Natural killer cell (primary cell): ENCODE measurements at regions not wholly inside any gene's neighbourhood (a gene's known extent, or its start where the extent isn't known, plus 50 kb on each side); places are given as distances from the start of the nearest gene placed in this dataset.

Experiments
- ATAC-seq, 3 donors: fragments of 150-1000 bp in 2 of 3; fragments of 200-7000 bp in 1 of 3; cut with Tn5 transposase; 1 replicate in 1 of 3; 2 replicates in 2 of 3; pipeline ENCODE4 v1.10.0; 2021; ENCODE audit warnings: mild to moderate bottlenecking in 2 of 3, moderate library complexity in 2 of 3
- DNase-seq, 2 donors: peaks; one replicate each; pipeline versions ENCODE4 v3.0.0 to v3.0.0-alpha.2; 2013 to 2021; ENCODE audit warnings: mixed read lengths in 1 of 2
- H3K27ac ChIP-seq: one replicate; pipeline ENCODE4 v1.5.1; 2013; ENCODE audit warnings: mild to moderate bottlenecking, low read length
- H3K27me3 ChIP-seq: one replicate; pipeline ENCODE4 v1.6.1; 2013; ENCODE audit warnings: low read length; ENCODE audit not compliant: control insufficient read depth, insufficient read depth
- H3K36me3 ChIP-seq: one replicate; pipeline ENCODE4 v1.6.1; 2013; ENCODE audit warnings: low read length; ENCODE audit not compliant: control insufficient read depth, insufficient read depth
- H3K4me1 ChIP-seq: one replicate; pipeline ENCODE4 v1.6.1; 2013; ENCODE audit warnings: low read length; ENCODE audit not compliant: control insufficient read depth, insufficient read depth
- H3K4me3 ChIP-seq: one replicate; pipeline ENCODE4 v1.5.1; 2013; ENCODE audit warnings: low read length
- H3K9me3 ChIP-seq: one replicate; pipeline ENCODE4 v1.6.1; 2013; ENCODE audit warnings: low read length; ENCODE audit not compliant: control insufficient read depth, insufficient read depth
- H3K27ac Mint-ChIP-seq, 2 donors: one replicate each; pipeline ENCODE4 v1.8.0; 2022; ENCODE audit warnings: mild to moderate bottlenecking in 2 of 2, mixed read lengths in 2 of 2, moderate library complexity in 1 of 2
- H3K27me3 Mint-ChIP-seq, 2 donors: one replicate each; pipeline ENCODE4 v1.8.0; 2022; ENCODE audit warnings: low read depth in 2 of 2, mixed read lengths in 2 of 2
- H3K36me3 Mint-ChIP-seq: one replicate; pipeline ENCODE4 v1.8.0; 2022; ENCODE audit warnings: mixed read lengths
- H3K4me1 Mint-ChIP-seq, 2 donors: one replicate each; pipeline ENCODE4 v1.8.0; 2022; ENCODE audit warnings: mixed read lengths in 2 of 2
- H3K4me3 Mint-ChIP-seq: one replicate; pipeline ENCODE4 v1.8.0; 2022; ENCODE audit warnings: mild to moderate bottlenecking, moderate library complexity, mixed read lengths
- H3K9me3 Mint-ChIP-seq, 2 donors: one replicate each; pipeline ENCODE4 v1.8.0; 2022; ENCODE audit warnings: mixed read lengths in 2 of 2
- CTCF ChIP-seq: fragments of 200-600 bp; IDR thresholded peaks from one replicate; pipeline ENCODE4 v1.8.0; 2022; ENCODE audit warnings: antibody characterized with exemption
- WGBS: methylation state at CpG from one replicate; pipeline ENCODE4 v1.1.7; 2013; ENCODE audit warnings: missing lambda C conversion rate; ENCODE audit not compliant: insufficient coverage; 5-methylcytosine and 5-hydroxymethylcytosine counted together
- intact Hi-C: fragments of 100-400 bp; cut with micrococcal nuclease; formaldehyde crosslinking; loops from one replicate; pipeline ENCODE4 v1.14.2; 2022

- Histone ChIP-seq H3K27ac (no peak overlapping the region), H3K36me3 (no peaks in the 10 kb centered on the region), H3K9me3 (no peaks in the 10 kb centered on the region), H3K27me3 (no peaks in the 10 kb centered on the region), H3K4me1 (no peaks in the 10 kb centered on the region), H3K4me3 (no peak overlapping the region)
- ATAC-seq (no peak), DNase-seq (no peak)
- Mint-ChIP-seq H3K36me3 (no peaks in the 10 kb centered on the region), H3K4me3 (no peak overlapping the region), H3K9me3 (peaks cover 3% of the 10 kb centered on the region in 2 donors), H3K27ac (no peak overlapping the region), H3K4me1 (no peaks in the 10 kb centered on the region), H3K27me3 (no peaks in the 10 kb centered on the region)
- intact Hi-C loops = no loop called here
- TF ChIP-seq CTCF = no peak
- WGBS = 73% methylated on average over 1 of the region's 3 CpGs
Observed at GRCh38 chr2:150847578-150847977, 360.1 kb upstream of the RND3 start.

- WGBS = 83% methylated on average over 1 of the region's 1 CpG
- ATAC-seq = no peak
- Histone ChIP-seq H3K4me3 (no peak overlapping the region), H3K9me3 (no peaks in the 10 kb centered on the region), H3K36me3 (no peaks in the 10 kb centered on the region), H3K4me1 (no peaks in the 10 kb centered on the region), H3K27me3 (no peaks in the 10 kb centered on the region), H3K27ac (no peak overlapping the region)
- Mint-ChIP-seq H3K36me3 (no peaks in the 10 kb centered on the region), H3K9me3 (peaks cover 3% of the 10 kb centered on the region in 2 donors), H3K27me3 (no peaks in the 10 kb centered on the region), H3K4me1 (no peaks in the 10 kb centered on the region), H3K4me3 (no peak overlapping the region), H3K27ac (no peak overlapping the region)
- no peak for TF ChIP-seq CTCF
- no peak for DNase-seq
- intact Hi-C loops = no loop called here
Observed at GRCh38 chr2:150846691-150847090, 359.2 kb upstream of the RND3 start.

- no peaks in the 10 kb centered on the region for H3K36me3 Mint-ChIP-seq
- intact Hi-C loops = no loop called here
- no peaks in the 10 kb centered on the region for H3K4me1 Mint-ChIP-seq
- ATAC-seq (no peak), DNase-seq (no peak)
- Histone ChIP-seq H3K9me3 (peaks cover 3% of the 10 kb centered on the region), H3K4me1 (no peaks in the 10 kb centered on the region), H3K27me3 (no peaks in the 10 kb centered on the region), H3K36me3 (no peaks in the 10 kb centered on the region), H3K4me3 (no peak overlapping the region), H3K27ac (no peak overlapping the region)
- no peak for TF ChIP-seq CTCF
- 68% methylated on average over 2 of the region's 2 CpGs for WGBS
- no peak overlapping the region for H3K27ac Mint-ChIP-seq
- no peaks in the 10 kb centered on the region for H3K27me3 Mint-ChIP-seq
- no peak overlapping the region for H3K4me3 Mint-ChIP-seq
- peaks cover 2 to 6% of the 10 kb centered on the region in 2 donors for H3K9me3 Mint-ChIP-seq
Observed at GRCh38 chr2:150832686-150833085, 345.2 kb upstream of the RND3 start.

GRCh38 chr2:150824118-150824517 lies 336.7 kb upstream of the RND3 start:
- ATAC-seq (no peak), DNase-seq (no peak)
- no peaks in the 10 kb centered on the region for H3K36me3 ChIP-seq
- Mint-ChIP-seq H3K4me1 (no peaks in the 10 kb centered on the region), H3K27ac (no peak overlapping the region), H3K9me3 (peaks cover under 1 to 9% of the 10 kb centered on the region in 2 donors), H3K4me3 (no peak overlapping the region), H3K36me3 (no peaks in the 10 kb centered on the region), H3K27me3 (no peaks in the 10 kb centered on the region)
- no peaks in the 10 kb centered on the region for H3K9me3 ChIP-seq
- no peak for TF ChIP-seq CTCF
- no peaks in the 10 kb centered on the region for H3K27me3 ChIP-seq
- H3K27ac ChIP-seq = no peak overlapping the region
- intact Hi-C loops = no loop called here
- WGBS = 0% methylated on average over 1 of the region's 1 CpG
- no peaks in the 10 kb centered on the region for H3K4me1 ChIP-seq
- no peak overlapping the region for H3K4me3 ChIP-seq
